DND-41 (cell line): ENCODE measurements at regions not wholly inside any gene's neighbourhood (a gene's known extent, or its start where the extent isn't known, plus 50 kb on each side); places are given as distances from the start of the nearest gene placed in this dataset.

Experiments used
- ATAC-seq: fragments of 200-7000 bp; cut with Tn5 transposase; 3 replicates; pipeline ENCODE4 v1.9.1; 2021; ENCODE audit warnings: low read depth; ENCODE audit not compliant: insufficient read depth
- DNase-seq: peaks from one replicate; pipeline ENCODE4 v3.0.0-alpha.2; 2020
- H2AFZ ChIP-seq: 2 replicates; pipeline ENCODE4 v1.6.0; 2012; ENCODE audit warnings: low read depth, low read length
- H3K27ac ChIP-seq: 2 replicates; pipeline ENCODE4 v1.5.1; 2012; ENCODE audit warnings: low read length, inconsistent platforms
- H3K27me3 ChIP-seq: fragments of 200-600 bp; sonication (generic); 2 replicates; pipeline ENCODE4 v1.6.0; 2012; ENCODE audit warnings: low read length, mild to moderate bottlenecking, inconsistent platforms; ENCODE audit not compliant: insufficient read depth, poor library complexity
- H3K36me3 ChIP-seq: 2 replicates; pipeline ENCODE4 v1.5.1; 2012; ENCODE audit warnings: low read length, inconsistent platforms; ENCODE audit not compliant: insufficient read depth
- H3K4me1 ChIP-seq: 2 replicates; pipeline ENCODE4 v1.5.1; 2012; ENCODE audit warnings: mild to moderate bottlenecking, low read length; ENCODE audit not compliant: insufficient read depth
- H3K4me2 ChIP-seq: 2 replicates; pipeline ENCODE4 v1.6.0; 2012; ENCODE audit warnings: mild to moderate bottlenecking, moderate library complexity, low read length, inconsistent platforms; ENCODE audit not compliant: insufficient read depth
- H3K4me3 ChIP-seq, 2 experiments: fragments of 200-600 bp in 1 of 2; shearing (Covaris generic) in 1 of 2; 2 replicates each; pipeline ENCODE4 v1.5.1; 2012 to 2016; ENCODE audit warnings: inconsistent platforms in 2 of 2, low read length in 2 of 2, mild to moderate bottlenecking in 2 of 2, low read depth in 1 of 2, moderate library complexity in 1 of 2
- H3K79me2 ChIP-seq: 2 replicates; pipeline ENCODE4 v1.6.0; 2012; ENCODE audit warnings: low read length, inconsistent platforms; ENCODE audit not compliant: insufficient read depth
- H3K9ac ChIP-seq: 2 replicates; pipeline ENCODE4 v1.6.0; 2012; ENCODE audit warnings: low read depth, mild to moderate bottlenecking, inconsistent platforms, low read length, moderate library complexity
- H3K9me3 ChIP-seq: 2 replicates; pipeline ENCODE4 v1.5.1; 2012; ENCODE audit warnings: low read length, moderate library complexity, mild to moderate bottlenecking, inconsistent platforms; ENCODE audit not compliant: insufficient read depth, severe bottlenecking
- H4K20me1 ChIP-seq: 2 replicates; pipeline ENCODE4 v1.6.0; 2012; ENCODE audit warnings: low read length; ENCODE audit not compliant: insufficient read depth
- EZH2 ChIP-seq: IDR thresholded peaks from 3 replicates; pipeline ENCODE4 v1.6.1; 2012; ENCODE audit warnings: borderline replicate concordance, low read depth, mild to moderate bottlenecking, moderate library complexity, low read length, inconsistent platforms; ENCODE audit not compliant: severe bottlenecking
- TF ChIP-seq, protein P1 (sequence below): IDR thresholded peaks from 2 replicates; pipeline ENCODE4 v1.5.1; 2012; ENCODE audit warnings: borderline replicate concordance, low read length, moderate library complexity, mild to moderate bottlenecking; ENCODE audit not compliant: poor library complexity, severe bottlenecking; ENCODE audit errors: extremely low read depth

DNA sequence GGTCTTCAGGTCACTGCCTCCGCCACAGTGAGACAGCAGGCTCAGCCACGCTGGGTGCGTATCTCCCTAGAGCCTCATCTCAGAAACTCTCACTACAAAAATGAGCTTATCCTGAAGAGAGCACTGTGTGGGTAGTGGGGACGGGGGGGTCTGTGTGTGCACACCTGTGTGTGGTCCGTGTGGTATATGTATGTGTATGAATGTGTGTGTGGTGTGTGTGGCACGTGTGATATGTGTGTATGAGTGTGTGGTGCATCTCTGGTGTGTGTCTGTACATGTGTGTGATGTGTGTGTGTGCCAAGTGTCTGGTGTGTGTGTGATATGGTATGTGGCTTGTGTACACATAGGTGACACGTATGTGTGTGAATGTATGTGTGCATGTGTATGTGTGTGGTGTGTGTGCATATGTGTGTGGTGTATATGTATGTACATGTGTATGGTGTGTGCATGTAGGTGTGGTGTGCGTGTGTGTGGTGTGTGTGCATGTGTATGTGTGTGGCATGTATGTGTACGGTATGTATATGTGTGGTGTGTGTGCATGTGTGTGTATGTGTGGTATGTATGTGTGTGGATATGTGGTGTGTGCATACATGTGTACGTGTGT, 332.2 kb downstream of the EIPR1 start:
- peaks cover 4% of the 10 kb centered on the region for H3K9me3 ChIP-seq
- no peak overlapping the region for H3K9ac ChIP-seq
- H3K4me1 ChIP-seq: no peaks in the 10 kb centered on the region
- no peak for DNase-seq
- H3K27ac ChIP-seq: no peak overlapping the region
- no peaks in the 10 kb centered on the region for H3K79me2 ChIP-seq
- no peaks in the 10 kb centered on the region for H4K20me1 ChIP-seq
- H2AFZ ChIP-seq: no peak overlapping the region
- H3K36me3 ChIP-seq: no peaks in the 10 kb centered on the region
- H3K27me3 ChIP-seq: no peaks in the 10 kb centered on the region
- no peak for TF ChIP-seq EZH2
- no peak overlapping the region for H3K4me2 ChIP-seq
- H3K4me3 ChIP-seq: no peak overlapping the region
- no peak for ATAC-seq

DNA sequence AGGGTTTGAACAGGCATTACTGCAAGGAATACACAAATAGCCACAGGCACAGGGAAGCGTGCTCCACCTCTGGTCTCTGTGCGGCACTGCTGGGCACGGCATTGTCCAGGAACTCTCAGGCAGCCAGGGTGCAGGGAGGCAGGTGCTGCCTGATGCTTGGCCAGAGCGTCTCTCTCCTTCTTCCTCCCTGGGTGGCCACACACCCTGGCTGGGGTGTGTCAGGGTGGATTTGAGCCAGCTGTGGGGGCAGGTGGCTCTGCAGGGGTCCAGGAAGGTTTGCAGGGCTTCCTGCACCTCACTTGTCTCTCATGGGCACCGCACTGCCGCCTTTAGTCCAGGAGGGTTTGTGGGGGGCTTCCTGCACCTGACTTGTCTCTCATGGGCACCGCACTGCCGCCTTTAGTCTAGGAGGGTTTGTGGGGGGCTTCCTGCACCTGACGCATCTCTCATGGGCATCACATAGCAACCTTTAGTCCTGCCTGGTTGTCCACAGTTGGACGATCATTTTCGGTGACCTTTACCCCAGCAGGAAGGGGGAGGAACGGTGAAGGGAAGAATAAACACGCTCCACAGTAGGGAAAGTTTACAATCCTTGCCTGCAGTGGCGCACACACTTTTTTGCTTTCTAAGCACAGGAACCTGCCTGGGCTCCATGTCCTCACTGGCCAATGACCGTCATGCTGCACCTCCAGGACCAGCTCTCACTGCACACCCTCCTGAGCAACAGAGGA, 332.9 kb downstream of the EIPR1 start:
- H3K79me2 ChIP-seq: no peaks in the 10 kb centered on the region
- H3K9ac ChIP-seq: no peak overlapping the region
- TF ChIP-seq EZH2: no peak
- TF ChIP-seq, protein P1, sequence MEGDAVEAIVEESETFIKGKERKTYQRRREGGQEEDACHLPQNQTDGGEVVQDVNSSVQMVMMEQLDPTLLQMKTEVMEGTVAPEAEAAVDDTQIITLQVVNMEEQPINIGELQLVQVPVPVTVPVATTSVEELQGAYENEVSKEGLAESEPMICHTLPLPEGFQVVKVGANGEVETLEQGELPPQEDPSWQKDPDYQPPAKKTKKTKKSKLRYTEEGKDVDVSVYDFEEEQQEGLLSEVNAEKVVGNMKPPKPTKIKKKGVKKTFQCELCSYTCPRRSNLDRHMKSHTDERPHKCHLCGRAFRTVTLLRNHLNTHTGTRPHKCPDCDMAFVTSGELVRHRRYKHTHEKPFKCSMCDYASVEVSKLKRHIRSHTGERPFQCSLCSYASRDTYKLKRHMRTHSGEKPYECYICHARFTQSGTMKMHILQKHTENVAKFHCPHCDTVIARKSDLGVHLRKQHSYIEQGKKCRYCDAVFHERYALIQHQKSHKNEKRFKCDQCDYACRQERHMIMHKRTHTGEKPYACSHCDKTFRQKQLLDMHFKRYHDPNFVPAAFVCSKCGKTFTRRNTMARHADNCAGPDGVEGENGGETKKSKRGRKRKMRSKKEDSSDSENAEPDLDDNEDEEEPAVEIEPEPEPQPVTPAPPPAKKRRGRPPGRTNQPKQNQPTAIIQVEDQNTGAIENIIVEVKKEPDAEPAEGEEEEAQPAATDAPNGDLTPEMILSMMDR: no peak
- H3K4me2 ChIP-seq: no peak overlapping the region
- no peaks in the 10 kb centered on the region for H3K4me1 ChIP-seq
- no peak overlapping the region for H3K4me3 ChIP-seq
- H3K36me3 ChIP-seq: no peaks in the 10 kb centered on the region
- peaks cover 4% of the 10 kb centered on the region for H3K9me3 ChIP-seq
- no peaks in the 10 kb centered on the region for H3K27me3 ChIP-seq
- H3K27ac ChIP-seq: no peak overlapping the region
- no peaks in the 10 kb centered on the region for H4K20me1 ChIP-seq
- no peak overlapping the region for H2AFZ ChIP-seq
- DNase-seq (no peak), ATAC-seq (no peak)

DNA sequence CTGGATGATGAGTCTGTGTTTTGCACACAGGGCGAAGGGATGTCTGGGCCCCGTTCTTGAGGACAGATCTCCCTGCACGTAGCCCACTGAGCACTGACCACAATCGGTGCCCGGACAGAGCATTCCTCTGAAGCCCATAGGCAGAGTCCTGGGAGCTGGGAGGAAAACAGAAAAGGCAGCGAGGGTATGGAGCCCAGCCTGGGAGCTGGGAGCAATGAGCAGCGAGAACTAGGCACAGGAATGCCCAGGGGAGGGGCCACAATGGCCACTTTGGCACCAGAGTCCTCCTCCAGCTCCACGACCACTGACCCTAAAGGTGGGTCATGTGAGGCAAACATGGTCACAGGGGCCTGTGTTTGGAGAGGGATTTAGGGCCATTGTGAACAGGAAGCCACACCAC, 333.9 kb downstream of the EIPR1 start:
- no peak overlapping the region for H3K9ac ChIP-seq
- peaks cover 4% of the 10 kb centered on the region for H3K9me3 ChIP-seq
- H3K4me1 ChIP-seq: no peaks in the 10 kb centered on the region
- H3K36me3 ChIP-seq: no peaks in the 10 kb centered on the region
- no peak overlapping the region for H3K27ac ChIP-seq
- H4K20me1 ChIP-seq: no peaks in the 10 kb centered on the region
- ATAC-seq (no peak), DNase-seq (no peak)
- H3K27me3 ChIP-seq: no peaks in the 10 kb centered on the region
- no peak overlapping the region for H2AFZ ChIP-seq
- no peak overlapping the region for H3K4me2 ChIP-seq
- no peaks in the 10 kb centered on the region for H3K79me2 ChIP-seq
- no peak overlapping the region for H3K4me3 ChIP-seq
- no peak for TF ChIP-seq EZH2
- TF ChIP-seq, protein P1: no peak
